A549 (cell line): ENCODE measurements at regions not wholly inside any gene's neighbourhood (a gene's known extent, or its start where the extent isn't known, plus 50 kb on each side); places are given as distances from the start of the nearest gene placed in this dataset.

Source experiments
- CTCF ChIP-seq: fragments of >200 bp; sonication (Bioruptor Twin); formaldehyde crosslinking; IDR thresholded peaks from 3 replicates; pipeline ENCODE4 v1.5.1; 2016
- EP300 ChIP-seq, 2 experiments: fragments of >200 bp; sonication (Bioruptor Twin); formaldehyde crosslinking; IDR thresholded peaks; 2 replicates in 1 of 2; 3 replicates in 1 of 2; pipeline ENCODE4 v1.6.1; 2016 to 2017
- GATA3 ChIP-seq: IDR thresholded peaks from 2 replicates; pipeline ENCODE4 v1.6.1; 2012; ENCODE audit warnings: borderline replicate concordance
- HMGXB4 ChIP-seq: fragments of 250-450 bp; sonication (Bioruptor Pico); IDR thresholded peaks from 2 replicates; pipeline ENCODE4 v1.5.0; 2021; ENCODE audit warnings: mild to moderate bottlenecking, moderate library complexity, borderline replicate concordance
- MAX ChIP-seq: IDR thresholded peaks from 2 replicates; pipeline ENCODE4 v1.6.1; 2012
- NPAS2 ChIP-seq: fragments of 250-450 bp; sonication (Bioruptor Pico); IDR thresholded peaks from 2 replicates; pipeline ENCODE4 v1.8.0; 2022; ENCODE audit warnings: mild to moderate bottlenecking, moderate library complexity, borderline replicate concordance
- PHF8 ChIP-seq: fragments of 200-600 bp; sonication (generic); IDR thresholded peaks from 2 replicates; pipeline ENCODE4 v1.6.1; 2016; ENCODE audit warnings: low read depth, mild to moderate bottlenecking, antibody characterized with exemption, moderate library complexity, borderline replicate concordance
- POLR2A ChIP-seq: IDR thresholded peaks from 2 replicates; pipeline ENCODE4 v1.6.1; 2012; ENCODE audit warnings: mild to moderate bottlenecking, low read length
- REST ChIP-seq: fragments of 200-600 bp; sonication (generic); IDR thresholded peaks from 2 replicates; pipeline ENCODE4 v1.6.1; 2016; ENCODE audit warnings: antibody characterized with exemption, mild to moderate bottlenecking, moderate library complexity

GRCh38 chr2:207240649-207241048, 74.9 kb upstream of the KLF7 start:
- TF ChIP-seq CTCF (no peak), POLR2A (no peak), PHF8 (no peak), MAX (no peak), REST (no peak), GATA3 (no peak), NPAS2 (CRISPR knock-in tag) (no peak), HMGXB4 (CRISPR knock-in tag) (no peak), EP300 (IDR thresholded peaks at IDR 0.05) (no peak)
